Stimulated activated CD8-positive, alpha-beta memory T cell treated with anti-CD3 and anti-CD28 coated beads, Interleukin-7, amount 100 ng/mL, for 48 hours (primary cell): ENCODE measurements at regions not wholly inside any gene's neighbourhood (a gene's known extent, or its start where the extent isn't known, plus 50 kb on each side); places are given as distances from the start of the nearest gene placed in this dataset.

Experiments
- DNase-seq, 2 donors: peaks; one replicate each; pipeline ENCODE4 v3.0.0-alpha.2; 2020; ENCODE audit warnings: low read depth in 1 of 2; ENCODE audit errors: extremely low read depth in 1 of 2

GRCh38 chr20:10770753-10771152, 97.0 kb upstream of the JAG1 start:
- no peak for DNase-seq

- DNase-seq, result no peak
Measured at GRCh38 chr20:10771435-10772140, 97.8 kb upstream of the JAG1 start.

- no peak for DNase-seq
Measured at GRCh38 chr20:10774357-10774943, 100.7 kb upstream of the JAG1 start.

- DNase-seq, result no peak
Measured at GRCh38 chr20:10777710-10778109, 103.9 kb upstream of the JAG1 start.

- no peak for DNase-seq
Measured at GRCh38 chr20:10779911-10780310, 106.1 kb upstream of the JAG1 start.

- DNase-seq, result no peak
Measured at GRCh38 chr20:10780901-10781300, 107.1 kb upstream of the JAG1 start.

GRCh38 chr20:10781526-10781925, 107.7 kb upstream of the JAG1 start:
- DNase-seq, result no peak

GRCh38 chr20:10783707-10784553, 110.1 kb upstream of the JAG1 start:
- no peak for DNase-seq

- no peak for DNase-seq
Measured at GRCh38 chr20:10784554-10785183, 110.9 kb upstream of the JAG1 start.

GRCh38 chr20:10786678-10787077, 112.9 kb upstream of the JAG1 start:
- DNase-seq, result no peak

GRCh38 chr20:10788055-10788454, 114.3 kb upstream of the JAG1 start:
- no peak for DNase-seq

GRCh38 chr20:10788877-10789276, 115.1 kb upstream of the JAG1 start:
- DNase-seq, result no peak

- DNase-seq, result no peak
Measured at GRCh38 chr20:10789386-10789785, 115.6 kb upstream of the JAG1 start.

- DNase-seq, result no peak
Measured at GRCh38 chr20:10790013-10790412, 116.2 kb upstream of the JAG1 start.

GRCh38 chr20:10792291-10792690, 118.5 kb upstream of the JAG1 start:
- no peak for DNase-seq

GRCh38 chr20:10793766-10794165, 120.0 kb upstream of the JAG1 start:
- DNase-seq, result no peak

- no peak for DNase-seq
Measured at GRCh38 chr20:10794765-10795164, 121.0 kb upstream of the JAG1 start.

GRCh38 chr20:10795286-10796026, 121.7 kb upstream of the JAG1 start:
- no peak for DNase-seq

GRCh38 chr20:10798811-10799210, 125.0 kb upstream of the JAG1 start:
- no peak for DNase-seq

GRCh38 chr20:10799735-10800134, 125.9 kb upstream of the JAG1 start:
- no peak for DNase-seq

- DNase-seq, result no peak
Measured at GRCh38 chr20:10800288-10800687, 126.5 kb upstream of the JAG1 start.
